Astrocyte of the hippocampus (primary cell): ENCODE measurements at regions not wholly inside any gene's neighbourhood (a gene's known extent, or its start where the extent isn't known, plus 50 kb on each side); places are given as distances from the start of the nearest gene placed in this dataset.

Source experiments
- DNase-seq: peaks from one replicate; pipeline ENCODE4 v3.0.0; 2011; ENCODE audit warnings: low read depth, low spot score

DNA sequence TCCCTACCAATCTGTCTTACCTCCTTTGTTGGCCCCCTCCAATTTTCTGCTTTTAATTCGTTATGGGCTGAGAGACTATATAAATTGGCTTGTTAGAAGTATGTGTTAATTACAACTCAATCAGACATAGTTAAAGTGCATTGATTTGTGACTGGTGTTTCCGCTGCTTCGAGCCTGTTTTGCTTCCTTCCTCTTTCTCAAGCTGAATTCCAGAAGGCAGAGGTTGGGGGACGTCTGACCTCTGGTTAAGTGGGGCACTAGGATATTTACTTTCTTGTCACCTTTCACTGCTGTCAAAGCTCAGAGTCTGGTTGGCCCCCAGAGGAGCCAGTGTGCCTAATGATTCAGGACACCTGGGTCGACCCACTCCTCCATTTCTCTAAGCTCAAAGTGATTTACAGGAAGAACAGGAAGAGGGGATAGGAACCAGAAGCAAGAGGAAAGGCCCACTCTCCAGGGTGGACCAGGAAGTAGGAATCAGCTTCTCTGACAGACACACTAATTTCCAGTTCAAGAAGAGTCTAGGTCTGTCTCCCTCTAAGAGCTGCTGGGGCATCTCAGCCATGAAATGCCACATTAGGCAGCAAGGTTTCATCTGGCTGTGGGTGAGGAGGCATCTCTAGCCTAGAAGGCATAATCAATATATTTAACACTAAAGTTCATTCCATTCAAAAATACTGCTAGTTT is 397.2 kb upstream of the NPVF start:
- DNase-seq = no peak

DNA sequence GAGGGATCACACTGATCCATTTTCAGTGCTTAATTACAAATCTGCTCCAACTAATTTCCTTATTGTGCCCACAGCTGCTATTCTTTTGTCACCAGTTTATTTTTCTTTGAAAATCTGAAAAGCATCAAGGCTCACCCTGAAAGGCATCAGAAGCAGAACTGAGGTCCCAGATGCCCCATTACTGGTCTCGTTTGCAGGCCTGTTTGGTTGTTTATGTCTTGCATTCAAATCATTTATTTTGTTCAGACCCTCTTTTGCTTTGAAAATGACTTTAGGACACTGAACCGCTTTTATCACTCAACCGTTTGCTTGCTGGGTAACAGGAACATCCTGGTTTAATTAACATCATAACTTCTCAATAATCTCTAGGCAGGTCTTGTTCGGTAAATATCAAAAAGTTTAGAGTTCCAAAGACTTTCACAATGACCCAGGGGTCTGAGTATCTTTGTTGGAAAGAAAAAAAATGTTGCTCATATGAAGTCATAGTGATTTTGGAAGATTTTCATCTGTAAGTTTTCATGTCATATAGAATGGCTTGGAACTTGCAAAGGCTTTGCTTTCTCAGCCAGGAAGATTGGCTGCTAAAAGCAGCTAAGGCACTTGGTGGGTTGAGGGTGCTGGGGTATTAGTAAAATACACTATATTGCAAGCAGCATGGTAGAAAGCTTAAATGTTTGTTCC is 398.3 kb upstream of the NPVF start:
- DNase-seq = no peak

DNA sequence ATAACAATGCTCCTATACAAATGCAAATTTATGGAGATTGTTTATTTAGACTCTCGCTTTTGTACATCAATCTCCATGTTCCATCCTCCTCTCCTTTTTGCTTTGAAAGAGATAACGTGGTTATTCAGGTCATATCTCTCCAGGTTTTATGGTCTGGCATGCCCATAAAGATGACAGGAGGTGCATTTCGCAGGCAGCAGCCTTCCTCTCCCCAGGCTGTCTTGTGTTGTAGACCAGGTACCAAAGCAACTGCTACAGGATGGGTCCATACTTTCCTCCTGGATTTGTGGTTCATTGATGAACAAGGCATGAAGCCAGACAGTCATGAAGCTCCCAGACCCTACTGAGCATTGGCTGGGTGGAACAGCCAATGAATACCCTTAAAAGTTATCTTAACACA is 400.2 kb upstream of the NPVF start:
- DNase-seq = no peak

DNA sequence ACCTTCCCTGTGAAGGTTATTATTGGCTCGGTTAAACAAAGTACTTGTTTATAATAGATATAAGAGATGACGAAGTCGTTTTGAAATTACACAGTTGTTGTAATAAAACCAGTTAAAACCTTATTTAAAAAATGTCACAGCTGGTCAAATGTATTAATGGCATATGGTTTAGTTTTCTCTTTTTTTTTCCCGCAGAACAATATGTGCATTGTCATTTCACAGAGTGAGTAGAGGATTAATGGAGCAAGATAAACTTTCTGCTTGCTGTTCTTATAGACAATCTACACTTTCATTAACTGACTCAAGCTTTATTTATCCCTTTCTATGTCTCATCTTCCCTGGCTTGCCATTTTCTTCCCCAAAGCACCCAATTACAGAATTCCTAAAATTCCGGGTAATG is 404.3 kb upstream of the NPVF start:
- no peak for DNase-seq

DNA sequence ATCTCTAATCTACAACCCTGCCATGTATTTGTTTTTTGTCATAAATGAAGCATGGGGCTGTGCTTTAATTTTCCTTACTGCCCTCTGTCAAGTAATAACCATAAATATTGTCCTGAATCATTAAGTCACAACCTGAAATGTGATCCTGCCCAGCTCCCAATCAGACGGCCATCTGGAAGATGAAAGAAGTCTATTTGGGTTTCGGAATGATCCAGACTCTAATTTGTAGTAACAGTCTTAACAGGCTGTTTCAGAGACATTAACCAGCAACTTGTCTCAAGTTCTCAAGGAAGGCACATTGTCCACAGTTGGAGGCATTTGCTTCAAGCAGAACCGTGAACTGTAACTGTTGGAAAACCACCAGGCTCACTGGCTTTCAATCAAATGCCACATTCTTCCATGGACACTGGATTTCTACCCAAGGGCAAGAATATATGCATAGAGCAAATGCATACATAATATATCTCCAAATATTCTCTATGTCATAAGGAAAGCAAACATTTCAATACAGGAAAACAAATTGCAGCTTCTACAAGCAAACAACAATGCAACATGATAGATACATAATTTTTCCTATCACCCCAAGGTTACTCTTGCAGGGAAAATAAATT is 405.2 kb upstream of the NPVF start:
- DNase-seq = no peak

DNA sequence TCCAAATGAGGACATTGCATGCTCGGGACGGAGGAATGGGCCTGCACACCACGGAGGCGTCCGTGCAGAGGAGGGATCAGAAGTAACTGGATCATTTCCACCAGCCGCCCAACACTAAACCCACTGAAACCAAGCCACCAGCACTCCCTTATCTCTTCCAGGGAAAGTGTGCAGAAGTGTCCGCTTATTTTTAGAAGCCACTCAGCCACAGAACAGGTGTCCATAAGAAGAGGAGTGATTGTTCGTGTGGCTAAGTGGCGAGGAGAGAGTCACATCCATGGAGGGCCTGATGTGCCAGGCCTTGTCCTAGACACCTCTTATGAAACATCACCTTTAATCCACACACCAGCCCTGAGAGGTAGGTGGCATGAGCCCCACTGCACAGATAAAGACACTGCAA is 407.9 kb upstream of the NPVF start:
- no peak for DNase-seq

DNA sequence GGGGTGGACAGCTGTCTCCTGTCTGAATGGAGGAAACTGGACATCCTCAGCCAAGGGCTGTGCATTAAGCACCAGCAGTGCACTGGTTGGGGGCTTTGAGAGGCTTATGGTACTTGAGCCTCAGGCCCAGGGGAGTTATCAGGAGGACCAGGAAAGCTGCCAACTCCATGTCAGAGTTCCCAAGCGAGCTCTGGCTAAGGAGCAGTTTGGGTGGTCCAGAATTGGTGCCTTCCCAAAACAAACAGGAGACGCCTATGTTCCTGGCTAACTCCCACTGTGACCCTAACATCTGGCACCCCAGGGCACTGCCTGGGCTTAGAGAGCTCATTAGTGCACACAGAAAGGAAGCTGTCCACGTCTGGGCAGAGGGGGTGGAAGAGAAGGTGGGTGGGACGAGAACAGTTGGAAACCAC is 408.6 kb upstream of the NPVF start:
- DNase-seq = peak; percentile 40

DNA sequence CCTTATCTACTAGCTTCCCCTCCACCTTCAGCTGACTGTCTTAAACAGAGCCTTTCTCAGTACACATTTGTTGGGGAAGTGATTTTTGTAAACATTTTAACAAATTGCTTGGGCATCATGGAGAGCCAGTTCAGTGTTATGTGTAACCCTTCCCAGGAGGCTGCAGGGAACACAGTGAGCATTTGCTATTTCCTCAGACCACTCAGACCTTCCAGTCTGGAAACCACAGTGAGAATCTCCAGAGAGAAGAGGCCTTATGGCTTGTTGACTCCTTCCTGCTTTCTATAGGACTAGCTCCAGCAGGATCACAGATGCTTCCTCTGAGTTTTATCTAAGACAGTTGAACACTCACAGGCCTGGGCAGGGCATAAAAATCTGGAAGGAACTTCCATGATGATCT is 409.8 kb upstream of the NPVF start:
- no peak for DNase-seq

DNA sequence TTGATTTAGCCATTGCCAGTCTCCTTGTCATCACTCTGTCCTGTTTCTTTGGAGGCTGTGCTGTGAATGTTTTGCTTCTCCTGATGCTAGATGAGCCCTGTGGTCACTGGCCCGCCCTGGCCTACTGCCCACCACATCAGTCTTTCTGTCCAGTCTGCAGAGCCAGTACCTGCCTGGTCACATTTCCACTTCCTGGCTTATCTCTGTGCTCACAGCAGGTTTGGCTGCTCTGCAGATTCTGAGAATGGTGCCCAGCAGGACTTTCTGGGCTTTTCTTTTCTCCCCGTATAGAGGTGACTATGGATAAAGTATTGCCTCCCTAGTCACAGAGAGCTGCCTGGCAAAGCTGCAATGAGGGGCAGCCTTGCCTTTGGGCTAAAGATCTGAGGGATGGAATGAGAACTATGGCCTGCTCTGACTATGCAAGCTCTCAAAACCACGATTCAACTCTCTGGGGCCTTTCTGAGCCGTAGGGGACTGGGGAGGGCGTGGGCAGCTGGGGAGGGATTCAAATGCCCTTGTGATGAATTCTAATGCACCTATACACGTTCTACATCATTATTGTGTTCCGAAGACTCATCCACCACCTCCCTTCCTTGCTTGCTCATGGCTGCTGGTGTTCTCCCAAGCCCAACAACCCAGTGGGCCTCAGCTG is 410.4 kb upstream of the NPVF start:
- peak; percentile 13 for DNase-seq

DNA sequence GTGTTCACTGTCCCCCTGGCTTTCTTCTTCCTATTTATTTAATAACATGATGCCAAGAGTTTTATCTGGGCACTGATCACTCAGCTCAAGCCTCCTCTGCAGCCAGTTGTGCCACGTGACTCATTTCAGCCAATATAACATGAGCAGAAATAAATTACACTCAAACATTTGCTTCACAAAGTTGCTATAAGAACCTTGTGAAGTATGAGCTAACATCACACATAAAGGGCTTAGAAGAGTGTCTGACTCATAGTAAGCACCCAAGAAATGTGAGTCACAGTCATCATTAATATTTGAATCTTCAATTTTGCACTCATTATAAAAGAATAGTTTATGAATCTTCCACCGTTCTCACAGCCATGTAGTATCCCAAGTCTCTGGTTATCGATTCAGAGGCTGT is 414.6 kb upstream of the NPVF start:
- DNase-seq = no peak

DNA sequence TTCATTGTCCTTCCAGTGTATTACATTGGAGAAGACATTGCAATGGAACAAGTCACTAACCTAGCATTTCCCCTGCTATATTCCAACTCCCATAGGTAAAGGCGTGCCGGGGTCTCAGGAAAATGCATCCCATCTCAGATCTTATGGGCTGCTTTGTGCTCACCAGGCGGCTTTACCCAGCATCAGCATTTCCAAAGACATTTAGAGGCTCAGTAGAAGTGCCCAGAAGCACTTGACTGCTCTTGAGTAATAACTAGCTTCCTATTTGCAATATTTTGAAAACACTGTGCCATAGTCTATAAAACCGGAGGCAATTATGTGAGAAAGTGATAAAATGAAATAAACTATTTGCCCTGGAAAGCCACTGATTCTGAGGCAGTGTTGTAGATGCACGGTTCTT is 415.0 kb upstream of the NPVF start:
- no peak for DNase-seq

DNA sequence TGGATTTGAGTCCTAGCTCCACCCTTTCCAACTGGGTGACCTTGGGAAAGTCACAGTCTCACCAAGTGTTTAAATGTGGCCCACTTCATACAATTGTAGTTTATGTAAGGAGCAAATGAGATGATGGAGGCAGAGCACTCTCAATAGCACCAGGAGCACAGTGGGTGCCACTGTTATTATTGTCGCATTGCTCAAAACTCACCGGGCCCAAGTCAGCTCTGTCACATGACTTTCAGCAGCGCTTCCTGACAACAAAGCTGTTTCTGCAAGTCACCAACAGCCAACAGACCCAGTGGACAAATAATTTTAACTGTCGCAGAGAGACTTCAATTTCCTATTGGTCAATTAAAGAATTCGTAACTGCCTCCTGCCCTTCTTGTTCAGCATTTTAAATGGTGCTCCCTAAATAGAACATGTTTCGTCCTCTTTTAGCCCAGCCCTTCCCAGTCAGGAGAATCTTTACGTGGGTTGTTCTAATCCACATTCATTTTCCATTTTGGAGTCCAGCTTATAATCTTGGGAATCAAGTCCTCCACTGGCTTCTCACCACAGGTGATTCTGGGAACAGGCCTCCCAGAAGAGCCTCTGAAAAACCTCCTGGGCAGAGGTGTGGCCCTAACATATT is 415.6 kb upstream of the NPVF start:
- DNase-seq = no peak

DNA sequence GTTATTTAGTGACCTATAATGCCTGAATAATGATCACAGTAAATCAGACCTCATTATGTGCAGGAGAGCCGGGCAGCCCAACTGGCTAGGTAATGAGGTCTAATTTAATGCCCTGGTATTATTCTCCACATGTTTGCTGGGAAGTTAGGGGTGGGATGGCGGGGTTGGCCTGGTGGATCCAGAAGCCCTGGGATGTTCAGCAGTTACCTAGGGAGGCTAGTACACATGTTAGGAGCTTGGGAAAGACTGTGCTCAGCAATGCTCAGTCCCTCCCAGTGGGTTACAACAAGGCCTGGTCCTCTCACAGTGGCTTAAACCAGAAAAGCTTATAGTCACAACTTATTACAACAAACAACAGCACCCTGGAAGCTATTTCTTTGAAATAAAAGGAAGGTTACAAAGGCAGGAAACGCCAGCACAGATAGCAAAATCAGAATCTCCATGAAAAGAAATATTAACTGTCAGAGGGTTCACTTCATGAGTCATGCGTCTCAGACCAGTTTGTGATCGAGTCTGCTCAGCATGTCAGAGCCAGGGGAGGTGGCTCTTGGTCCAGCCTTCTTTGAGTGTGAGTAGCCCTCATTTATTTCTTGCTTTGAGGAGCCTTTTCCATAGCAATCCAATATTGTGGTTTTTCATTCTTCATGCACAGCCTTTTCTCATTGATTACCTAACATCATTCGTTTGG is 418.6 kb upstream of the NPVF start:
- DNase-seq = no peak

DNA sequence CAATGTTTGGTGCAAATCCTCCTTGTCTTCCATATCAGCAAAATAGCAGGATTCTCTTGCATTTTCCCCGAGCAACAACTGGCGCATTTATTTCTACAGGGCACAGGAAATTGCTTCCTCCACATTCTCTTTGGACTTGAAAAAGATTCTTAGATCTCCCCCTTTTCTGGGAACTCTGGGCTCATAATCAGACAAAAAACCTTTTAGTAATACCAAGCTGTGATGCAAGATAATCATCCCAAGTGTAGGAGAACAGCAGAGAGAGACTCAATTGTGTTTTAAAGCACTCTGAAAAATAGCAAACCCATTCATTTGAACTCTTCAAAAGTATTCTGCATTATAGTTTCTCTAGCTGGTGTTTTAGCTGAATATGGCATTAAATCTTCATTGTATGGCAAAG is 419.6 kb upstream of the NPVF start:
- DNase-seq = no peak

DNA sequence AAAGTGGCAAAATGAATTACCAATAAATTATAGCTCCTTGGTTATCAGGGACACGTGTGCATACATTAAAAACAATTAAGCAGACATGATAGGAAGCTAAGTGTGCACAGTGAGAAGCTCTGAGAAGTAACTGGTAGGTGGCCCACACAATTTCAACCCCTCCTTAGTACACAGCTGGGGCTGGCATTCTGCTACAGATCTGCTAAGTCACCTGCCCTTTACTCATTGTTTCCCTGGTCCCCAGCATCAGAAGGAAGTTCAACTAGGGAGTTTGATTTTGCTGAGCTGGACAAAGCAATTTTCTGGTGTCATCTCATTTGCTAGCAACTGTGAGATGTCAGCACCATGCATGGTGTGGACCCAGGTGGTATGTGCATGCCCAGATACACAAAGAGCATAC is 424.1 kb upstream of the NPVF start:
- no peak for DNase-seq

DNA sequence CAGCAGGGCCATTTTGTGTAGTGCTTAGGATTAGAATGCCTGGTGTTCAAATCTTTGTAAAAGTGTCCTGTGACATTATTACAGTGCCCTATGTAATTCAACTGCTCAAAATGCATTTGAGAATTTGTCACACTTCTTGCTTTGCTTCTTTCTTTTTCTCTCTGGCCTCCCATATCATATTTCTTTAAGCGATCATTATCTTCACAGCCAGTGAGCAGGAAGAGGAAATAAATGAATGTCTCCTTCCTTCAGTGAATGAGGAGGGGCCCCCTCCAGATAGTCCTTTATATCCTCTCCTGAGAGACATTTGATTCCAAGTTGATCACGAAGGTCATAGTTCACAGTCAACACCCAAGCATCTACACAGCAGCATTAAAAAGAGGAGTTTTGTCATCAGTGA is 425.1 kb upstream of the NPVF start:
- no peak for DNase-seq

DNA sequence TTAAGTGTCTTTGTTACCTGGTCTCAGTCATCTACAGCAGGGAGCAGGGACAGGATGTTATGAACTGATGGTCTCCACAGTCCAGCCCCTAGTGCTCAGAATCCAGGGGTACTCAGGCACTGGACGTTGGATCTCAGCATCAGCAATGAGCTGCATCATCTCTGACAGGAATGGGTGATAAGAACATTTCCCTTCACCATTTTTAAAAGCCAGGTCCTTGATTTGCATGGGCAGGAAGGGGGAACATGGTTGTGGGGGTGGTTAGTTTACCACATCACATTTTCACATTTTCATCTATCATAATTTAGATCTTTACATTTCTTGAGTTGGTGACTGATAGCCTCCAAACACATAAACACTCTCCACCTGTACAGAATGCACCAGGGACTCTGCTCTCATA is 427.8 kb upstream of the NPVF start:
- no peak for DNase-seq

DNA sequence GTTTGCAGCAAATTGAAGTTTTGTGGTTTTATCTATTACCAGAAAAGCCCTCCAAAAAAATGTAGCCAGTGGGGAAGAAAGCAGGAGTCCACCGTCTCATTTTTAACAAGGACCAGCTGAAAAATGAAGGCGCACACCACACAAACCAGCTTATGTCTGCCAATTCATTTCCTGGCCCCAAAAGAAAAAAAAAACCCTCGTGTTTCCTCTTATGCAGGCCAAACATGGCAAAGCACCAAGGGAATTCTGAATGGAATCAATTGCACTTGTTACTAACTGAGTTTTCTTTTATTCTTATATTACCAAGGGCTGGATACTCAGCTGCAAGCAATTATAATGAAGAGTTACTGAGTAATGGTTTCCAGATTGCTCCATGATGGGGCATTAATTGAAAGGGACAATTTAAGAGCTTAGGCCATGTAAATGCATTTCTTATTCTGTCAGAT is 428.3 kb upstream of the NPVF start:
- DNase-seq = peak; percentile 59

DNA sequence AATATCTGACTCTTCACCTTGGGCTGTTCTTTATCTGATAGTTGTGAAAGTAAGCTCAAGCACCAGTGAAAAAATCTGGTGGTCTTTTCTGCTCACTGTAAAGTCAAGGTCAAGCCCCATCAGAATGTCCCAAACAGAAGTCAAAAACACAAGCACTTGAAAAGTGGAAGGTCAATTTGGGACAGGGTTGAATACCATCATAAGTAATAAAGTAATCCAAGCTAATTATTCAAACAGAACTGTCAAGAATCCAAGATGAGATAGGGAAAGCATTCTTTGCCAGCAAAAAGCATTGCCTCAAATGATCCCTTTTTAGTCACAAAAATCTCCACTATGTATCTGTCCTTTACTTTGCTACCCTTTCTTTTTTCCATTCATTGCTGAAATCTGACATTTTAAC is 430.1 kb upstream of the NPVF start:
- no peak for DNase-seq

DNA sequence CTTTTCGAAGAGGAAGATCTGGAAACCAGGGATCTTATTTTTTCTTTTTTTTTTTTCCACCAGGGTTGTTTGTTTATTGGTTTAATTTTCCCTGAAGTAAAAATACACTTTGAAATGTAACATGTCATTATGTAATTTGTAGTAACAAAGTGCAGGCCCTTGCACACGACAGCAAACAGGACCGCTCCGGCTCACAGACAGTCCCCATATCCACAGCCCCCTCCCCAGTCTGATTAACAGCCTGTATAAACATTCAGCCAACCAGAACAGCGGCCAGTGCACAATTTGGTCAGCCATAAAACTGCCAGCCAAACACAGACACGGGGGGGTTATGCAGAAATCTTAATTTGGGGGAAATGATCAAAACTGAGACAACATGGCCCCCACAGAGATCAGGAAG is 431.6 kb upstream of the NPVF start:
- no peak for DNase-seq
